GM03348 (cell line): ENCODE measurements at regions not wholly inside any gene's neighbourhood (a gene's known extent, or its start where the extent isn't known, plus 50 kb on each side); places are given as distances from the start of the nearest gene placed in this dataset.
A peak's percentile ranks its signal among the peaks of the same experiment; 100 is the strongest.

Experiments
- DNase-seq: peaks from one replicate; pipeline ENCODE4 v3.0.0; 2012; ENCODE audit warnings: low spot score

DNA sequence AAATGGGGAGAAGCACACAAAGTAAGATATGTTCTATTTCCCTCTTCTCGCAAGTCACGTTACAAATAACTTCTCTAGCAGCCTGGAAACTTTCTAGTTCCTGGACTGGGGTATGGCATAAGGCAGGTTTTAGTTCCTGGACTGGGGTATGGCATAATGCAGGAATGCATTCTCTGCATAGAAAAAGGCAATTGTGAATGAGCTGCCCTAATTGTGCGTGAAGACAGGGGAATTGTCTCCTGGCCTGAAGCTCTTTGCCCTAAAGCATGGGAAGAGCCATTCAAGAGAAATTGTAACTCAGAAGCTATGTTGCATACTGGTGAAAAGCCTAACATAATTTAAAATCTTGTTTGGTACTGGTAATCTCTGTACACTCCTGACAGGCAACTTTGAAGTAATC, 54.3 kb upstream of the CBLB start:
- DNase-seq, result no peak

- no peak for DNase-seq
Observed at GRCh38 chr3:105927741-105928140, 58.9 kb upstream of the CBLB start.

- DNase-seq, result no peak
Observed at GRCh38 chr3:105930733-105931132, 61.9 kb upstream of the CBLB start.

GRCh38 chr3:105931500-105931899, 62.7 kb upstream of the CBLB start:
- no peak for DNase-seq

DNA sequence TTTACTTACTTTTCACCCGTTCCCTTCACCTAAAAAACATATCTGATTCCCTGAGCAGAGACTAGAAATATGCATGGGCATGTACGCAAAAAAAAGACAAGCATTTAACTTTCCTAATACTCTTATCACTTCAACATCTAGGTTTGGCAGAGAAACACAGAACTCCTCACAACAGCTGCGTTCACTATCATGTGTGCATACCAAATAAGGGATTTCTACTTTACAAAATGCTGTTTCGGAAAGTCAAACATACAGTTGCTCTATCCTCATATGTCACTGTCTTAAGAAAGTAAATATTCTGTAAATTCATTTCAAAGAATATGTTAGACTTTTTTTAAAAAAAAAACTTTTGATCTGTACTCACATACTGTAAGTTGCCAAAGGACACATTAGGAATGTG, 65.1 kb upstream of the CBLB start:
- DNase-seq, result no peak

DNA sequence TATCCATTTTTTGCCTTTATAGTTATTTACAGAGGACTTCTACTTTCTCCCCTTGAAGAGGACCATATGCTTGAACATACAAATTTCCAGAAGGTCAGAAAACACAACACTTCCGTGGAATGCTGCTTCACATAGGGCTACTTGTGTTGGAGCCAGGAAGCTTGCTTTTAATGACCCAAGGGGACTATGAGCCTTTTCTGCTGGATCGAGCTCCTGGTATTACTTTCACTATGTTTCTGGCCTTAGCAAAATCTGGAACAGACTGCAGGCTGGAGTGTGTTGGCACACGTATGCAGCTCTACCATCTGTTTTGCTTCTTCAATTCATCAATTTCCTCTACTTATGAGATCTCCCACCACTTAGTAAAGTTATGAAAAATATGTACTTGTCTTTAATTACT, 69.3 kb upstream of the CBLB start:
- DNase-seq, result peak; percentile 58

DNA sequence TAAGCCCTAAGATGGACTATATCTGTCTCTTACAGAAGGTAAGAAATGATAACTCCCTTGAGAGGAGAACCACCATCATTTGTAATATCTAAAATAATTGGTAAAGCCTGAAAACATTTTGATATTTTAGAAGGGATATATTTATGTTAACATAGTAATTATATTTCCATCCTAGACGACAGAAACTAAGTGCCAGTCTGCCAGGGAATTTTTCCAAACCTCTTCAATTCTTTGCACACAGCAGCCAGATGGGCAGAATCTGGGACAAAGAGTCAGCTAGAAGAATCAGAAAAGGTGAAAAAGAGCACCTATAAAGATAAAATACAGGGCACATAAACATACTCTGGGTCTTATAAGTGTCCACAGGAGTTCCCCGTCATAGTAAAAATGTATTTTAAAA, 70.0 kb upstream of the CBLB start:
- DNase-seq, result no peak

- DNase-seq, result peak; percentile 66
Observed at GRCh38 chr3:105944276-105944675, 75.5 kb upstream of the CBLB start.

DNA sequence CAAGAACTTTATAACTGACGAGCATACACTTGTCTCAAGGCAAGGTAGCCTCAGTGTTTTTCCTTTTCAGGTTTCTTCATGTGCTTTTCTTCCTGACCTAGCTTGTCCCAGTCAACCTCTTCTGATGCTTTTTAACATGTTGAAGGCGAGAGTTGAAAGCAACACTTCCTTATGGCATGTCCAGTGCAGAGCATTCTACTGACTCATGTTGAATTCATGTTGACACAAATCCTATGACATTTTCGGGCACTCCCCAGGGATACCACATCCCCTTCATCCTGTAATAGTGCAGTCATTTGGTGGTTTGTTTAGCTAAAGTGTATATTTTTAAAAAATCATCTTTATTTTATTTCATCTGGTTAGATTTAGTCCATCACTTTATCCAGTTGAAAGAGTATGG, 75.9 kb upstream of the CBLB start:
- DNase-seq, result peak; percentile 54

- DNase-seq, result no peak
Observed at GRCh38 chr3:105948101-105948500, 79.3 kb upstream of the CBLB start.

DNA sequence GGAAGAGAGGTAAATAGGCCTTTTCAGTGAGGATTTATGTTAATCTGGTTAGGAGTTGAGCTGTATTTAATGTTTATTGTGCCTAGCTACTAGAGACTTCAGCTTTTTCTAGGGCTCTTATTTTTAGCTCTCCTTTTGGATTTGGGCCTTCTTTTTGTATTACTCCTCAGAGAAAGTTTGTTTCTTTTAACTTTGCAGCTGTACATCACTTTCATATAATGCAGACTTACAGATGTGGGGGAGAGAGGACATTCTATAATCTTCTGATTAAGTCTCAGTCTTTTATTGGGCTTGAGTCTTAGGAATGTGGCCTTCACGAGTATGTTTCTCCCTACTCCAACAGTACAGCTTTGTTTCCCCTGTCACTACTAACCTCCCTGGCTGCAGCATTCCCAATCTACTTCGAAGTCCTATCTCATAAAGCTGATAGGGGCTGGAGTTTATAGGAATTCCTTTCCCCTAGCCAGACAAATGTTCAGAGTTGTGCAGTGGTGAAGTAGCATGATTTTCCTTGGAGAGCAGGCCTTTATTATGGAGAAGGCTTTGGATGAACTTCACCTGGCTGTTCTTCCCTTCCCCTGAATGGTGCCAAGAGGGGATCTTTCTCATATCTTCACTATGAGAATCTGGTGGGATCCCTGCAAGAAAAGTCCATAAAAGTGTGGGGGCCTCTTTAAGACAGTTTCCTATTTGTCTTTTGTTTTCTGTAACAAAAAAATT, 82.2 kb upstream of the CBLB start:
- no peak for DNase-seq

DNA sequence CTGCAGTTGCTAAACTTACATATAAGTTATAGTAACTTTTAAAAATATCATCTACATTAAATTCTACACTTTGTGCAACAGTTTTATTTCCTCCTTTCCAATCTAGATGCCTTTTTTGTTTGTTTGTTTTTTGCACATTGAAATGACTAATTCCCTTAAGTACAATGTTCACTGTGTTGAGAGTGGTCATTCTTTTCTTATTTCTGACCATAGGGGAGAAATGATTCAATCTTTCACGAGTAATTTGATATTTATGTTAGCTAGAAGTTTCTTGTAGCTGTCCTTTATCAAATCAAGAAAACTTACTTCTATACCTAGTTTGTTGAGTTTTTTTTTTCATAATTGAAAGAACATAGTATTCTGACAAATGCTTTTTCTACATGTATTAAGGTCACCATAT, 85.0 kb upstream of the CBLB start:
- no peak for DNase-seq

- DNase-seq, result no peak
Observed at GRCh38 chr3:105956306-105956705, 87.5 kb upstream of the CBLB start.

GRCh38 chr3:105957722-105958121, 88.9 kb upstream of the CBLB start:
- peak; percentile 69 for DNase-seq

DNA sequence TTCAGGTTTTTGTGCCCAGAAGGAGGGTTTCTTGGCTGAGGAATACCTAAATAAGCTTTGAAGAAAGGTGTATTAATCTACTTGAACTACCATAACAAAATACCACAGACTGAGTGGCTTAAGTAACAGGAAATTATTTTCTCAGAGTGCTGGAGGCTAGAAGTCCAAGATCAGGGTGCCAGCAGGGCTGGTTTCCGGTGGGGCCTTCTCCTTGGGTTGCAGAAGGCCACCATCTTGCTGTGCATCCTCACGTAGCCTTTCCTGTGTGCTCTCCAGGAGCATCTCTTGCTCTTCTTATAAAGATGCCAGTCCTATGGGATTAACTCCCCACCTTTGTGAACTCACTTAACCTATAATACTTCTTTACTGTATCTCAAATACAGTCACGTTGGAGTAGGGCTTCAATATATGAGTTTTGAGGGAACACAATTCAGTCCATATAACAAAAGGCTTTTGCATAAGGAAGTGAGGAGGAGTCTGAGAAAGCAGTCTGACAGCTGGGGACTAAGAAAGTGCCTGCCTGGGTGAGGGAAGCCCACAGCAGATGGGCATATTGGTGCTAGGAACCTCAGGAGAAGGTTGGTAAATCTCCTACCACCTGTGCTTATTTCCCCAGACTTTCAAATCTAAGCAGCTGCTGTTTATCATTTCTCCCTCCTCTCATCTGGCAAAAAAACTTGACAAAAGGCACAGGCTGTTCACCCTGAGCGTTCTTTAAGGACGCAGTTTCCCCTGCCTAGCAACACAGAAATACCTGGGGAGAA, 89.6 kb upstream of the CBLB start:
- no peak for DNase-seq

DNA sequence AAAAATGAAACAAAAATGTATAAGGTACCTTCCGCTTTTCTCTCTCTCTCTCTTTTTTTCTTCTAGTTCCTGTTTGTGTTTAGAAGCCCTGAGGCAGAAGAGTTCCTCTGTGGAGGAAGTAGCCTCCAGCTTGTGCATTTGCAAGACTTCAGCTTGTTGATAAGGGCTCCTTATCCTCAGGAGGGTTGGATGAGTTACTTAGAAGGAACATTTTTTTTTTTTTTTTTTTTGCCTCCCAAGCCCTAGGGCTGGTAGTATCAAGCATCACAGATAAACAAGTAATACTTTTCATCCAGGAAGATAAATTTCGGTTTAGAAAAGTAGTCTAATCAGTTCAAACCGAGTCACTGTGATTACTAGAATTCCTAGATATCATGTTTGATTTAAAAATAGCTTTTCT, 91.0 kb upstream of the CBLB start:
- DNase-seq, result no peak

- DNase-seq, result no peak
Observed at GRCh38 chr3:105960381-105960780, 91.6 kb upstream of the CBLB start.

DNA sequence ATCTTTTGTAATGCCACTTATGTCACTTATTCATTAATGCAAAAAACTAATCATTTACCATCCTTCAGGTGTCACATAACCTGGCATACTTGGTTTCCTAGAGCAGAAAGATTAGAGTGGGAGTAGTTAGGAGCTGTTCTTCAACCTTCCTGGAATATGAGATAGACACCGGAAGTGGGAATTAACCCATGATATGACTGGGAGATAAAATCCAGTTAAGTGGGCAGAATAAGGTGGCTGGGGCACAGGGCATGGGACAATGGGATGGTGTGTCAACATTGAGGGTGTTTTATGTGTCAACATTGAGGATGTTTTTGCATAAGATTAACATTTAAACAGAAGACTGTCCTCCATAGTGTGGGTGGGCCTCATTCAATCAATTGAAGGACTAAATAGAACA, 94.3 kb upstream of the CBLB start:
- DNase-seq, result no peak

- peak; percentile 45 for DNase-seq
Observed at GRCh38 chr3:105965384-105965783, 96.6 kb upstream of the CBLB start.

DNA sequence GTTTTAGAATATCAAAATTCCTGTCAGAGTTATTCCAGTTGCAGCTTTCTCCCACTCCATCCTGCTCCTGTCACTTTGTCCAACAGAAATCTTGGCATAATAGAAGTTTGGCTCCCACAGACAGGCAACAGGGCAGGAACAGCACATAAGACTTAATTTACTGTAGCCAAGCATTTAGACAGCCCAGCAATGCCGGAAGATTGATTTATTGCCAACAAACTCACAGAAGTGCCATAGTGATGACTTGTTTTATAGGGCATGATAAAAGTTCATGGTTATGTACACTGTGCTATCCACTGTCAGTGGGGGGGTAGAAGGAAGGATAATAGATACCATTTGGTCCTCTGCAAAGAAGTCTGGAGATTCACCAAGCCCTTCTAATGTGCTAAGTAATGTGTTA, 98.3 kb upstream of the CBLB start:
- peak; percentile 11 for DNase-seq

DNA sequence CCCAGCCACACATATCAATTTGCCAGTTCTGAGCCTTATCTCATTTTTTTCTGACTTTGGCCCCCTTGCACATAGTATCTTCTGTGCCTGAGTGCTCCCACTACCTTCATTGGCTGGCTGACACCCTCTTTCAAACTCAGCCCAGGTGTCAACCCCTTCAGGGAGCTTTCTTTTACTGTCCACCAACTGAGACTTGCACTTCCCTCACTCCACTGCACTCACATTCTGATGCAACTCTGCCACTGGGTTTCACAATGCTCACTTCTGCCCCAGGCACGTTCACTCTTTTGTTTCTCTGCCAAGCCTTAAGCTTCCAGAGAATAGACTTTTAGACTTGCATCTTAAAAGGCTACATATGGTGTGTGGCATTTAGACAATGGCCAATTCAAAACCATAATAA, 101.5 kb upstream of the CBLB start:
- peak; percentile 43 for DNase-seq

- DNase-seq, result no peak
Observed at GRCh38 chr3:105972069-105972468, 103.3 kb upstream of the CBLB start.

DNA sequence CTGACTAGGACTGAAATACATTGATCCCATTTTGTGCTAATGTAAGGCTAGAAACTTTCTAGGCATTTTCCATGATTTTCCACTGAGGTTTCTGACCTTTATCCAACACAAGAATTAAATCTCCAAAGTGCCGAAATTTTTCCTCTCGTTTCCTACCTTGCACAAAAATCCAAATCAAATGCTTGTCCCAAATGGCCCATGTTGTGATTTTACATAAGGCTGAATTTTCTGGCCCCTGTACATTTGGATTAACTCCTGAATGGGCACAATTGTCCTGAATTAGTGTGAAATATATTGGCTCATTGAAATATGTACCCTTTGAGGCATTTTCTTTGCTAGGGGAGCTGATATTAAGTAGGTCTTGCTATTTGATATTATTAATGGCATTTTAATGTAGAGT, 105.6 kb upstream of the CBLB start:
- no peak for DNase-seq

GRCh38 chr3:105976196-105976595, 107.4 kb upstream of the CBLB start:
- DNase-seq, result no peak
